Activated CD8-positive, alpha-beta T cell treated with anti-CD3 and anti-CD28 coated beads for 36 hours (primary cell): ENCODE measurements at regions not wholly inside any gene's neighbourhood (a gene's known extent, or its start where the extent isn't known, plus 50 kb on each side); places are given as distances from the start of the nearest gene placed in this dataset.
"Not testable (repeated sequence)": the region's sequence is repeated elsewhere in the genome, so short reads cannot be mapped to it uniquely, and the experiment has no call there.

Experiments used
- ATAC-seq: fragments of 200-7000 bp; cut with Tn5 transposase; one replicate; pipeline ENCODE4 v1.10.0; 2021; ENCODE audit warnings: mild to moderate bottlenecking, moderate library complexity
- CTCF ChIA-PET: fragments of 350-600 bp; sonication (Branson Sonifier 250); formaldehyde crosslinking; loops from one replicate; lab custom pipeline; 2021; ENCODE audit warnings: antibody characterized with exemption; lab: Charles Lee
- POLR2A ChIA-PET: fragments of 350-600 bp; sonication (Branson Sonifier 250); formaldehyde crosslinking; loops from one replicate; lab custom pipeline; 2021; ENCODE audit warnings: antibody characterized with exemption; lab: Charles Lee
- DNase-seq: peaks from one replicate; pipeline ENCODE4 v3.0.0-alpha.2; 2020
- H3K27ac Mint-ChIP-seq: one replicate; pipeline ENCODE4 v1.8.0; 2021; ENCODE audit warnings: mild to moderate bottlenecking, mixed read lengths
- H3K27me3 Mint-ChIP-seq: one replicate; pipeline ENCODE4 v1.8.0; 2021; ENCODE audit warnings: mixed read lengths
- H3K36me3 Mint-ChIP-seq: one replicate; pipeline ENCODE4 v1.8.0; 2021; ENCODE audit warnings: low read depth, mixed read lengths
- H3K4me1 Mint-ChIP-seq: one replicate; pipeline ENCODE4 v1.8.0; 2021; ENCODE audit warnings: low read depth, mixed read lengths
- H3K4me3 Mint-ChIP-seq: one replicate; pipeline ENCODE4 v1.8.0; 2021; ENCODE audit warnings: mild to moderate bottlenecking, moderate library complexity, mixed read lengths
- H3K9me3 Mint-ChIP-seq: one replicate; pipeline ENCODE4 v1.8.0; 2021; ENCODE audit warnings: mixed read lengths
- CTCF ChIP-seq: fragments of 200-600 bp; IDR thresholded peaks from one replicate; pipeline ENCODE4 v1.8.0; 2022; ENCODE audit warnings: antibody characterized with exemption, mild to moderate bottlenecking
- intact Hi-C: fragments of 100-400 bp; cut with micrococcal nuclease; formaldehyde crosslinking; loops from one replicate; pipeline ENCODE4 v1.10.0; 2022

- DNase-seq (no peak), ATAC-seq (no peak)
- no peak for TF ChIP-seq CTCF
- Mint-ChIP-seq H3K36me3 (no peaks in the 10 kb centered on the region), H3K4me1 (no peaks in the 10 kb centered on the region), H3K9me3 (peaks cover 3% of the 10 kb centered on the region), H3K4me3 (no peak overlapping the region), H3K27ac (no peak overlapping the region), H3K27me3 (no peaks in the 10 kb centered on the region)
- ChIA-PET CTCF (no interaction called here), POLR2A (no interaction called here)
- intact Hi-C loops: no loop called here
These were observed 208.4 kb upstream of the WSB1 start for GRCh38 chr17:27085517-27085916.

- H3K4me3 Mint-ChIP-seq: no peak overlapping the region
- intact Hi-C loops: no loop called here
- ChIA-PET POLR2A (no interaction called here), CTCF (no interaction called here)
- no peak for TF ChIP-seq CTCF
- no peaks in the 10 kb centered on the region for H3K36me3 Mint-ChIP-seq
- ATAC-seq (no peak), DNase-seq (no peak)
- H3K27ac Mint-ChIP-seq: no peak overlapping the region
- no peaks in the 10 kb centered on the region for H3K27me3 Mint-ChIP-seq
- no peaks in the 10 kb centered on the region for H3K4me1 Mint-ChIP-seq
- H3K9me3 Mint-ChIP-seq: peaks cover 3% of the 10 kb centered on the region
These were observed 207.4 kb upstream of the WSB1 start for GRCh38 chr17:27086526-27086925.

- CTCF ChIA-PET: no interaction called here
- no peak for ATAC-seq
- intact Hi-C loops: no loop called here
These were observed 205.8 kb upstream of the WSB1 start for GRCh38 chr17:27087935-27088766.

GRCh38 chr17:27088767-27089078, 205.2 kb upstream of the WSB1 start:
- Mint-ChIP-seq H3K4me1 (no peaks in the 10 kb centered on the region), H3K9me3 (peaks cover 3% of the 10 kb centered on the region), H3K4me3 (no peak overlapping the region), H3K27ac (no peak overlapping the region), H3K36me3 (no peaks in the 10 kb centered on the region), H3K27me3 (no peaks in the 10 kb centered on the region)
- TF ChIP-seq CTCF: no peak
- intact Hi-C loops: no loop called here
- ATAC-seq: no peak
- no peak for DNase-seq
- ChIA-PET CTCF (no interaction called here), POLR2A (no interaction called here)

More at GRCh38 chr17:27087935-27088766, 205.8 kb upstream of the WSB1 start:
- Mint-ChIP-seq H3K4me3 (no peak overlapping the region), H3K27ac (no peak overlapping the region), H3K27me3 (no peaks in the 10 kb centered on the region), H3K4me1 (no peaks in the 10 kb centered on the region), H3K9me3 (peaks cover 3% of the 10 kb centered on the region), H3K36me3 (no peaks in the 10 kb centered on the region)
- DNase-seq: no peak
- no peak for TF ChIP-seq CTCF
- POLR2A ChIA-PET: no interaction called here

- H3K27ac Mint-ChIP-seq, POLR2A ChIA-PET, intact Hi-C loops, H3K4me1 Mint-ChIP-seq, ATAC-seq, H3K36me3 Mint-ChIP-seq, H3K9me3 Mint-ChIP-seq, H3K4me3 Mint-ChIP-seq, CTCF ChIA-PET, DNase-seq, H3K27me3 Mint-ChIP-seq: not testable (repeated sequence)
These were observed 204.6 kb upstream of the WSB1 start for GRCh38 chr17:27089079-27089928.
